H1 (cell line): ENCODE measurements at regions not wholly inside any gene's neighbourhood (a gene's known extent, or its start where the extent isn't known, plus 50 kb on each side); places are given as distances from the start of the nearest gene placed in this dataset.

ENCODE experiments used
- CTCF ChIA-PET: fragments of 300-600 bp; sonication (Branson Sonifier 250); formaldehyde crosslinking; loops from one replicate; lab custom pipeline; 2021; ENCODE audit not compliant: partially characterized antibody; lab: Charles Lee
- POLR2A ChIA-PET: fragments of 300-600 bp; sonication (Branson Sonifier 250); formaldehyde crosslinking; loops from one replicate; lab custom pipeline; 2021; ENCODE audit warnings: inconsistent platforms; ENCODE audit not compliant: partially characterized antibody; lab: Charles Lee
- DNase-seq, 2 experiments: peaks; one replicate each; pipeline versions ENCODE4 v3.0.0 to v3.0.0-alpha.2; 2010 to 2022; ENCODE audit warnings: low spot score in 2 of 2, low read depth in 1 of 2, mixed read lengths in 1 of 2
- FAIRE-seq: peaks from 2 replicates; lab custom pipeline; 2011; peaks lifted over from hg19 to GRCh38; lab: Jason Lieb, UNC
- H2AFZ ChIP-seq: 2 replicates; pipeline ENCODE4 v1.8.1; 2012; ENCODE audit warnings: low read length, inconsistent platforms
- H2AK5ac ChIP-seq: 2 replicates; pipeline ENCODE4 v1.6.1; 2013; ENCODE audit warnings: low read depth, low read length
- H2BK120ac ChIP-seq: replicated peaks from 2 replicates; pipeline ENCODE3; 2013; ENCODE audit warnings: low read depth, low read length, inconsistent platforms
- H2BK12ac ChIP-seq: 2 replicates; pipeline ENCODE4 v1.6.1; 2013; ENCODE audit warnings: low read depth, low read length
- H2BK15ac ChIP-seq: 2 replicates; pipeline ENCODE4 v1.6.1; 2013; ENCODE audit warnings: low read length
- H2BK20ac ChIP-seq: 2 replicates; pipeline ENCODE4 v1.6.1; 2013; ENCODE audit warnings: low read length
- H2BK5ac ChIP-seq: 2 replicates; pipeline ENCODE4 v1.6.1; 2013; ENCODE audit warnings: low read depth, low read length
- H3K14ac ChIP-seq: 2 replicates; pipeline ENCODE4 v1.6.1; 2013; ENCODE audit warnings: inconsistent platforms; ENCODE audit not compliant: insufficient read length
- H3K18ac ChIP-seq: 2 replicates; pipeline ENCODE4 v1.6.1; 2013; ENCODE audit warnings: low read length; ENCODE audit errors: extremely low read depth
- H3K23ac ChIP-seq: 2 replicates; pipeline ENCODE4 v1.6.1; 2013; ENCODE audit warnings: inconsistent platforms; ENCODE audit not compliant: insufficient read length
- H3K23me2 ChIP-seq: 2 replicates; pipeline ENCODE4 v1.6.1; 2013; ENCODE audit warnings: low read depth, low read length
- H3K27ac ChIP-seq: 2 replicates; pipeline ENCODE4 v1.6.1; 2011; ENCODE audit warnings: low read depth, low read length, inconsistent platforms
- H3K27me3 ChIP-seq, 4 experiments: replicated peaks in 1 of 4; 1 replicate in 1 of 4; 2 replicates in 3 of 4; pipeline versions ENCODE4 v1.6.1 to v1.8.1; 2011 to 2013; ENCODE audit warnings: low read length in 3 of 4, mild to moderate bottlenecking in 3 of 4, inconsistent platforms in 2 of 4, mixed read lengths in 2 of 4, moderate library complexity in 1 of 4; ENCODE audit not compliant: control insufficient read depth in 3 of 4, insufficient read depth in 3 of 4; ENCODE audit errors: extremely low read depth in 1 of 4
- H3K36me3 ChIP-seq, 4 experiments: 2 replicates each; pipeline versions ENCODE4 v1.6.1 to v1.8.1; 2011 to 2013; ENCODE audit warnings: mild to moderate bottlenecking in 4 of 4, low read length in 3 of 4, moderate library complexity in 2 of 4, control low read depth in 1 of 4, inconsistent platforms in 1 of 4; ENCODE audit not compliant: insufficient read depth in 4 of 4, control insufficient read depth in 2 of 4
- H3K4ac ChIP-seq: replicated peaks from 2 replicates; pipeline ENCODE3; 2013; ENCODE audit warnings: low read length, low read depth, mixed read lengths, inconsistent platforms; ENCODE audit not compliant: insufficient read length
- H3K4me1 ChIP-seq, 4 experiments: replicated peaks in 1 of 4; 1 replicate in 1 of 4; 2 replicates in 3 of 4; pipeline versions ENCODE4 v1.6.1 to v1.8.1; 2011 to 2013; ENCODE audit warnings: low read length in 3 of 4, inconsistent platforms in 2 of 4, mixed read lengths in 1 of 4; ENCODE audit not compliant: insufficient read depth in 4 of 4, control insufficient read depth in 3 of 4
- H3K4me2 ChIP-seq, 2 experiments: 2 replicates each; pipeline versions ENCODE4 v1.6.1 to v1.8.1; 2011 to 2013; ENCODE audit warnings: low read depth in 2 of 2, low read length in 2 of 2, control low read depth in 1 of 2, inconsistent platforms in 1 of 2, mild to moderate bottlenecking in 1 of 2; ENCODE audit not compliant: insufficient read depth in 1 of 2
- H3K4me3 ChIP-seq, 4 experiments: fragments of 200-600, 300-600 bp in 1 of 4; sonication (generic), shearing (Covaris generic), sonication (Bioruptor Twin) in 1 of 4; 2 replicates each; pipeline versions ENCODE4 v1.5.1 to v1.8.1; 2011 to 2016; ENCODE audit warnings: low read length in 4 of 4, low read depth in 3 of 4, control low read depth in 2 of 4, inconsistent platforms in 2 of 4, mild to moderate bottlenecking in 2 of 4, mixed read lengths in 1 of 4, moderate library complexity in 1 of 4; ENCODE audit not compliant: insufficient read depth in 2 of 4; ENCODE audit errors: extremely low read depth in 1 of 4
- H3K56ac ChIP-seq: replicated peaks from 2 replicates; pipeline ENCODE3; 2013; ENCODE audit warnings: low read depth, mild to moderate bottlenecking, mixed read lengths, low read length, inconsistent platforms; ENCODE audit not compliant: insufficient read length
- H3K79me1 ChIP-seq: 2 replicates; pipeline ENCODE4 v1.6.1; 2013; ENCODE audit warnings: low read depth, low read length, control low read depth
- H3K79me2 ChIP-seq, 2 experiments: 2 replicates each; pipeline versions ENCODE4 v1.6.1 to v1.8.1; 2012 to 2013; ENCODE audit warnings: low read length in 2 of 2, mild to moderate bottlenecking in 2 of 2, inconsistent platforms in 1 of 2; ENCODE audit not compliant: insufficient read depth in 2 of 2, control insufficient read depth in 1 of 2
- H3K9ac ChIP-seq, 4 experiments: replicated peaks in 1 of 4; 1 replicate in 1 of 4; 2 replicates in 3 of 4; pipeline versions ENCODE4 v1.6.1 to v1.8.1; 2011 to 2013; ENCODE audit warnings: low read depth in 3 of 4, low read length in 3 of 4, control low read depth in 2 of 4, mild to moderate bottlenecking in 2 of 4, moderate library complexity in 2 of 4, inconsistent platforms in 1 of 4; ENCODE audit errors: extremely low read depth in 1 of 4
- H3K9me3 ChIP-seq, 2 experiments: 2 replicates each; pipeline versions ENCODE4 v1.6.1 to v1.8.1; 2012 to 2013; ENCODE audit warnings: mild to moderate bottlenecking in 2 of 2, moderate library complexity in 2 of 2, control low read depth in 1 of 2, inconsistent platforms in 1 of 2, low read depth in 1 of 2, low read length in 1 of 2, mixed read lengths in 1 of 2; ENCODE audit not compliant: insufficient read depth in 2 of 2
- H4K20me1 ChIP-seq, 2 experiments: replicated peaks in 1 of 2; 2 replicates each; pipeline versions ENCODE3 to v1.8.1; 2011 to 2013; ENCODE audit warnings: inconsistent platforms in 2 of 2, low read length in 2 of 2, mild to moderate bottlenecking in 1 of 2; ENCODE audit not compliant: insufficient read depth in 2 of 2, control insufficient read depth in 1 of 2
- H4K5ac ChIP-seq: 2 replicates; pipeline ENCODE4 v1.6.1; 2013; ENCODE audit warnings: low read length, low read depth, mixed read lengths, inconsistent platforms; ENCODE audit not compliant: insufficient read length
- H4K8ac ChIP-seq: 2 replicates; pipeline ENCODE4 v1.8.0; 2013; ENCODE audit warnings: mild to moderate bottlenecking, moderate library complexity, low read length, inconsistent platforms; ENCODE audit not compliant: insufficient read depth; ENCODE audit errors: extremely low read depth
- H4K91ac ChIP-seq: replicated peaks from 2 replicates; pipeline ENCODE3; 2013; ENCODE audit warnings: low read length, mixed read lengths, inconsistent platforms; ENCODE audit not compliant: insufficient read length
- BRCA1 ChIP-seq: IDR thresholded peaks from 2 replicates; pipeline ENCODE4 v1.6.1; 2012; ENCODE audit warnings: low read depth, low read length, improper control_type of control experiment
- CREB1 ChIP-seq: IDR thresholded peaks from 2 replicates; pipeline ENCODE4 v1.6.1; 2012; ENCODE audit warnings: inconsistent platforms
- GABPA ChIP-seq: IDR thresholded peaks from 2 replicates; pipeline ENCODE4 v1.6.1; 2011; ENCODE audit warnings: mild to moderate bottlenecking, low read length, moderate library complexity, borderline replicate concordance; ENCODE audit not compliant: insufficient read depth
- GTF2F1 ChIP-seq: IDR thresholded peaks from 2 replicates; pipeline ENCODE4 v1.6.1; 2012; ENCODE audit warnings: low read depth, low read length, improper control_type of control experiment, borderline replicate concordance
- POLR2A ChIP-seq, 2 experiments: IDR thresholded peaks; 1 replicate in 1 of 2; 2 replicates in 1 of 2; pipeline ENCODE4 v1.6.1; 2011; ENCODE audit warnings: low read depth in 2 of 2, low read length in 2 of 2, mild to moderate bottlenecking in 2 of 2; ENCODE audit errors: control extremely low read depth in 1 of 2
- RNF2 ChIP-seq: fragments of 200-900, 300-1000 bp; sonication (generic); IDR thresholded peaks from 2 replicates; pipeline ENCODE4 v1.7.1; 2016; ENCODE audit warnings: borderline replicate concordance, low read depth, mild to moderate bottlenecking, antibody characterized with exemption, low read length; ENCODE audit not compliant: poor library complexity, severe bottlenecking; ENCODE audit errors: missing control alignments
- TAF1 ChIP-seq: IDR thresholded peaks from 2 replicates; pipeline ENCODE4 v1.6.1; 2011; ENCODE audit warnings: mild to moderate bottlenecking, low read depth, low read length
- WGBS, 2 experiments: shearing (Covaris generic) in 1 of 2; methylation state at CpG; one replicate each; pipeline versions ENCODE4 v1.1.6 to v1.1.7; 2013 to 2015; ENCODE audit warnings: low lambda C conversion rate in 2 of 2, mixed read lengths in 2 of 2, inconsistent platforms in 1 of 2, low coverage in 1 of 2, missing lambda C conversion rate in 1 of 2; ENCODE audit not compliant: insufficient replicate concordance in 2 of 2, insufficient coverage in 1 of 2, insufficient read length in 1 of 2; ENCODE audit errors: extremely low coverage in 1 of 2, missing lambda C conversion rate in 1 of 2; 5-methylcytosine and 5-hydroxymethylcytosine counted together

DNA sequence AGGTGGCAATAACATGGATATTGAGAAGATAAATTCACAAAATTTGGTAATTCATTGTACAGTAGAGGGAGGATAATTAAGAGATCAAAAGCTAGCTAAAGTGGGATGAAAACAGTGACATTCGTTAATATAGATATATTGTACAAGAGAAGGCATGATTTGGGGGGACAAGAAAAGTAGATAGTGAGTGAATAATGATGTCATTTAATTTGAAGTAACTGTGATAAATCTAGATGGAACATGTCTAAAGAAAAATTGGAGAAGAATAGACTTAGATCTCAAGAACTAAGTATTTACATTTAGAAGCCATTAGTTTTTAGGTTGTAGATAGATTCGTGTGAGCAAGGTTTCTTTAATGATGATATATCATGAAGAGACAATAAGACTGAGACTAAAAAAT lies 594.0 kb upstream of the RGS18 start:
- H2AFZ ChIP-seq = no peak overlapping the region
- no peaks in the 10 kb centered on the region for H4K20me1 ChIP-seq
- POLR2A ChIA-PET = no interaction called here
- H3K9me3 ChIP-seq = no peaks in the 10 kb centered on the region
- H3K27ac ChIP-seq = no peak overlapping the region
- H4K8ac ChIP-seq = no peak overlapping the region
- H2BK20ac ChIP-seq = no peak overlapping the region
- no peak for TF ChIP-seq BRCA1
- no peak for TF ChIP-seq CREB1
- TF ChIP-seq POLR2A (IDR thresholded peaks at IDR 0.05; ENCODE audit: control extremely low read depth in 1 of 2, low read depth in 2 of 2, low read length in 2 of 2) = no peak
- no peak for TF ChIP-seq GTF2F1
- no peak for TF ChIP-seq GABPA
- TF ChIP-seq TAF1 = no peak
- TF ChIP-seq RNF2 = no peak
- no peaks in the 10 kb centered on the region for H3K27me3 ChIP-seq
- no peak overlapping the region for H3K4me3 ChIP-seq
- H3K79me1 ChIP-seq = no peaks in the 10 kb centered on the region
- no peak overlapping the region for H4K91ac ChIP-seq
- no peak overlapping the region for H2BK5ac ChIP-seq
- no peak overlapping the region for H3K14ac ChIP-seq
- H3K56ac ChIP-seq = no peak overlapping the region
- H3K36me3 ChIP-seq = no peaks in the 10 kb centered on the region
- H2BK120ac ChIP-seq = no peak overlapping the region
- no peaks in the 10 kb centered on the region for H3K79me2 ChIP-seq
- CTCF ChIA-PET = no interaction called here
- H2BK15ac ChIP-seq = no peak overlapping the region
- no peak overlapping the region for H3K18ac ChIP-seq
- H3K9ac ChIP-seq = no peak overlapping the region
- FAIRE-seq (no peak), DNase-seq (no peak)
- no peak overlapping the region for H3K4ac ChIP-seq
- H2AK5ac ChIP-seq = no peak overlapping the region
- H3K23me2 ChIP-seq = no peaks in the 10 kb centered on the region
- no peak overlapping the region for H3K23ac ChIP-seq
- no peak overlapping the region for H4K5ac ChIP-seq
- H3K4me1 ChIP-seq = no peaks in the 10 kb centered on the region
- WGBS, 2 experiments = 88% methylated on average over 2 of the region's 2 CpGs; no CpG with 5 or more reads in 1 of the 2 experiments
- no peak overlapping the region for H3K4me2 ChIP-seq
- H2BK12ac ChIP-seq = no peak overlapping the region
